ENCODE measurements at regions not wholly inside any gene's neighbourhood (a gene's known extent, or its start where the extent isn't known, plus 50 kb on each side); places are given as distances from the start of the nearest gene placed in this dataset.

DNA sequence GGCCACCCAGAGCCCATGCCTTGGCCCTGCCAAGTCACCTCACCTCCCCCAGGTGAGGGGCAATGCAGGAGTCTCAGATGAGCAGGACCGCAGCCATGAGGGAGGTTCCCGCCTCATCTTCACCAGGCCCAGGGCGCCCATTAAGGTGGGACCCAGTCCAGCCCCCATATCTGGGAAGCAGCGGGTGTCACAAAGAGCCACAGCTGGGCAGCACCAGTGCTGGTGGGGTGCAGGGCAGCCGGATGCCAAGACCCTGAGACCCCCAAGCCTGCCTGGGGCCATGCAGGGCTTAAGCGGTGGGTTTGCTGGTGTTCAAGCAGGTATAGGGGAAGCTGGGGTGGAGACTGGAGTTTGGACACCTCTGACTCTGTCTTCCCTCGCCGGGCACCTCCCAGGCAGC lies 237.8 kb upstream of the GSE1 start:
- H3K27ac Mint-ChIP-seq, result no peak overlapping the region
- intact Hi-C loops (cut with micrococcal nuclease), result no loop called here

DNA sequence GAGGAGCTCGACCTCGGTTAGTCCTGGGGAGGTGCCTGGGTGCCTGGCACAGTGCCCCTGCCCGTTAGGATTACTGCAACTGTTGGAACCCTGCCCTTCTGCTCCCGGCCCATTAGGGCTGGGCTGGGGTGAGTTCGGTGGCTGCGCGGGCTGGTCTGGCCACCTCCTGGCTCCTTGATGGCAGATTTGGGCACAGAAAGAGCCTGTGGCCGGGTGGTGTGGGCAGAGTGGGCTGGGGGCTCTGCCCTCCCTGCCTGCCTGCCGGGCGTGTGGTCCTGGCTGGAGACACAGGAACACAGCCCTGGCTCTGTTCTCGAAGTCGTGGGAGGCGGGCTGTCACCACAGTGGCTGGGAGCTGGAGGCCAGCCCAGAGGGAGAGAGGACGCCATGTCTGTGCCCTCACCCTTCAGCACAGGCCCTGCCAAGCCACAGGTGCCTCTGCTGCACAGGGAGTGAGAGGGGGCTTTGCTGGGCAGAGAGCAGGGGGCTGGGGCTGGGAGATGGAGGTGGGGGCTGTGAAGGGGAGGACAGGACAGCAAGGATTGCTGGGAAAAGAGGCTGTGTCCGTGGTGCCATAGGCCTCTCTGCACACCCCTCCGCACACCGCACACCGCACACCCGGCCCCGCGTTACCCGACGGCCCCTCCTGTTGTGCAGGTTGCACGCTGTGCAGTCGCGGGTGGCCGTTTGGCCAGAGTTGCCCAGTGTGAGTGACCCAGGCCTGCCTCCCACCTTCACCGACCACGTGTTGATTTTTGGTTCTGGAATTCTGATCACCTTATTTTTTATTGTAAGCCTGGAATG lies 236.6 kb upstream of the GSE1 start:
- Histone ChIP-seq H3K4me3 (replicated peaks in 1 of 3; ENCODE audit: low read depth in 2 of 3, low read length in 3 of 3) (no peak overlapping the region), H3K27ac (ENCODE audit: low read depth in 1 of 2, low read length in 2 of 2) (no peak overlapping the region), H2AFZ (ENCODE audit: insufficient read depth, low read depth, low read length, poor library complexity, severe bottlenecking) (no peak overlapping the region), H4K20me1 (ENCODE audit: insufficient read depth, low read length) (no peaks in the 10 kb centered on the region), H3K27me3 (ENCODE audit: control insufficient read depth in 2 of 2, insufficient read depth in 2 of 2, low read length in 2 of 2) (peaks cover 0 to 15% of the 10 kb centered on the region in 2 donors), H3K79me2 (ENCODE audit: insufficient read depth, low read length) (no peaks in the 10 kb centered on the region), H3K9me3 (replicated peaks in 1 of 2; ENCODE audit: control insufficient read depth in 1 of 2, insufficient read depth in 1 of 2, low read length in 2 of 2) (no peaks in the 10 kb centered on the region), H3K36me3 (replicated peaks in 1 of 2; ENCODE audit: control insufficient read depth in 1 of 2, insufficient read depth in 2 of 2, low read length in 2 of 2) (no peaks in the 10 kb centered on the region), H3K4me2 (replicated peaks; ENCODE audit: extremely low read depth, low read length, poor library complexity, severe bottlenecking) (no peak overlapping the region), H3K4me1 (ENCODE audit: control insufficient read depth in 1 of 2, insufficient read depth in 2 of 2, low read length in 2 of 2) (peaks cover 9 to 12% of the 10 kb centered on the region in 2 donors), H3K9ac (ENCODE audit: insufficient read depth, low read length, poor library complexity, severe bottlenecking) (no peak overlapping the region)
- Mint-ChIP-seq H3K27ac (no peak overlapping the region), H3K9me3 (peaks cover 0 to 4% (median 0%) of the 10 kb centered on the region in 7 donors), H3K36me3 (no peaks in the 10 kb centered on the region), H3K27me3 (ENCODE audit: low read depth in 3 of 3) (peaks cover 17 to 38% (median 22%) of the 10 kb centered on the region in 3 donors), H3K4me1 (peaks cover 11% of the 10 kb centered on the region), H3K4me3 (no peak overlapping the region)
- intact Hi-C loops (cut with micrococcal nuclease), result no loop called here
- TF ChIP-seq, protein P1, sequence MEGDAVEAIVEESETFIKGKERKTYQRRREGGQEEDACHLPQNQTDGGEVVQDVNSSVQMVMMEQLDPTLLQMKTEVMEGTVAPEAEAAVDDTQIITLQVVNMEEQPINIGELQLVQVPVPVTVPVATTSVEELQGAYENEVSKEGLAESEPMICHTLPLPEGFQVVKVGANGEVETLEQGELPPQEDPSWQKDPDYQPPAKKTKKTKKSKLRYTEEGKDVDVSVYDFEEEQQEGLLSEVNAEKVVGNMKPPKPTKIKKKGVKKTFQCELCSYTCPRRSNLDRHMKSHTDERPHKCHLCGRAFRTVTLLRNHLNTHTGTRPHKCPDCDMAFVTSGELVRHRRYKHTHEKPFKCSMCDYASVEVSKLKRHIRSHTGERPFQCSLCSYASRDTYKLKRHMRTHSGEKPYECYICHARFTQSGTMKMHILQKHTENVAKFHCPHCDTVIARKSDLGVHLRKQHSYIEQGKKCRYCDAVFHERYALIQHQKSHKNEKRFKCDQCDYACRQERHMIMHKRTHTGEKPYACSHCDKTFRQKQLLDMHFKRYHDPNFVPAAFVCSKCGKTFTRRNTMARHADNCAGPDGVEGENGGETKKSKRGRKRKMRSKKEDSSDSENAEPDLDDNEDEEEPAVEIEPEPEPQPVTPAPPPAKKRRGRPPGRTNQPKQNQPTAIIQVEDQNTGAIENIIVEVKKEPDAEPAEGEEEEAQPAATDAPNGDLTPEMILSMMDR (IDR thresholded peaks at IDR 0.05), result no peak
- 86% methylated on average over 27 of the region's 29 CpGs for WGBS (ENCODE audit: insufficient coverage)
- no peak for DNase-seq

More for the DNA sequence above, 237.8 kb upstream of the GSE1 start:
- Histone ChIP-seq H3K4me3 (replicated peaks in 1 of 3; ENCODE audit: low read depth in 2 of 3, low read length in 3 of 3) (no peak overlapping the region), H3K36me3 (replicated peaks in 1 of 2; ENCODE audit: control insufficient read depth in 1 of 2, insufficient read depth in 2 of 2, low read length in 2 of 2) (no peaks in the 10 kb centered on the region), H3K27me3 (ENCODE audit: control insufficient read depth in 2 of 2, insufficient read depth in 2 of 2, low read length in 2 of 2) (peaks cover 0 to 11% of the 10 kb centered on the region in 2 donors), H4K20me1 (ENCODE audit: insufficient read depth, low read length) (no peaks in the 10 kb centered on the region), H3K9ac (ENCODE audit: insufficient read depth, low read length, poor library complexity, severe bottlenecking) (no peak overlapping the region), H2AFZ (ENCODE audit: insufficient read depth, low read depth, low read length, poor library complexity, severe bottlenecking) (no peak overlapping the region), H3K27ac (ENCODE audit: low read depth in 1 of 2, low read length in 2 of 2) (no peak overlapping the region), H3K4me2 (replicated peaks; ENCODE audit: extremely low read depth, low read length, poor library complexity, severe bottlenecking) (no peak overlapping the region), H3K79me2 (ENCODE audit: insufficient read depth, low read length) (no peaks in the 10 kb centered on the region), H3K4me1 (ENCODE audit: control insufficient read depth in 1 of 2, insufficient read depth in 2 of 2, low read length in 2 of 2) (peaks cover 9 to 12% of the 10 kb centered on the region in 2 donors), H3K9me3 (replicated peaks in 1 of 2; ENCODE audit: control insufficient read depth in 1 of 2, insufficient read depth in 1 of 2, low read length in 2 of 2) (no peaks in the 10 kb centered on the region)
- DNase-seq, result no peak
- Mint-ChIP-seq H3K9me3 (peaks cover 0 to 4% (median 0%) of the 10 kb centered on the region in 7 donors), H3K27me3 (ENCODE audit: low read depth in 3 of 3) (peaks cover 18 to 29% (median 19%) of the 10 kb centered on the region in 3 donors), H3K4me3 (no peak overlapping the region), H3K4me1 (peaks cover 11% of the 10 kb centered on the region), H3K36me3 (no peaks in the 10 kb centered on the region)
- TF ChIP-seq, protein P1 (IDR thresholded peaks at IDR 0.05), result no peak
- 96% methylated on average over 4 of the region's 8 CpGs for WGBS (ENCODE audit: insufficient coverage)

Measured in CD14-positive monocyte (primary cell).